Head of caudate nucleus (tissue), 42 donors: ENCODE measurements at regions not wholly inside any gene's neighbourhood (a gene's known extent, or its start where the extent isn't known, plus 50 kb on each side); places are given as distances from the start of the nearest gene placed in this dataset.

Experiments used
- DNase-seq, 42 donors: peaks; one replicate each; pipeline versions ENCODE4 v3.0.0 to v3.0.0-alpha.2; 2020 to 2021; ENCODE audit warnings: mixed read lengths in 7 of 42
- intact Hi-C: fragments of 100-400 bp; cut with DNase I; formaldehyde crosslinking; loops from one replicate; pipeline ENCODE4 v1.15.0; 2022

- DNase-seq, result no peak
- intact Hi-C loops, result no loop called here
These were observed 78.4 kb upstream of the S1PR1 start for GRCh38 chr1:101158424-101158823.

GRCh38 chr1:101154547-101154946 lies 82.3 kb upstream of the S1PR1 start:
- DNase-seq, result no peak
- intact Hi-C loops, result no loop called here

- DNase-seq, result no peak
- intact Hi-C loops, result no loop called here
These were observed 83.1 kb upstream of the S1PR1 start for GRCh38 chr1:101153692-101154091.

- no peak for DNase-seq
- intact Hi-C loops, result no loop called here
These were observed 84.2 kb upstream of the S1PR1 start for GRCh38 chr1:101152633-101153032.

GRCh38 chr1:101151286-101151685 lies 85.5 kb upstream of the S1PR1 start:
- DNase-seq, result no peak
- intact Hi-C loops, result no loop called here

GRCh38 chr1:101150670-101151069 lies 86.1 kb upstream of the S1PR1 start:
- no peak for DNase-seq
- intact Hi-C loops, result no loop called here

- DNase-seq, result no peak
- intact Hi-C loops, result no loop called here
These were observed 86.6 kb upstream of the S1PR1 start for GRCh38 chr1:101150266-101150665.

GRCh38 chr1:101148980-101149379 lies 87.8 kb upstream of the S1PR1 start:
- intact Hi-C loops, result no loop called here
- peak in 18 of 42 donors; percentile 4 to 61 (median 16) for DNase-seq

GRCh38 chr1:101147381-101147780 lies 89.4 kb upstream of the S1PR1 start:
- DNase-seq, result peak in 6 of 42 donors; percentile 6 to 46 (median 12)
- intact Hi-C loops, result no loop called here

- no peak for DNase-seq
- intact Hi-C loops, result no loop called here
These were observed 91.4 kb upstream of the S1PR1 start for GRCh38 chr1:101145449-101145820.

- no peak for DNase-seq
- intact Hi-C loops, result no loop called here
These were observed 92.0 kb upstream of the S1PR1 start for GRCh38 chr1:101144671-101145448.

GRCh38 chr1:101142244-101142643 lies 94.6 kb upstream of the S1PR1 start:
- DNase-seq, result no peak
- intact Hi-C loops, result no loop called here

- intact Hi-C loops, result no loop called here
- no peak for DNase-seq
These were observed 95.4 kb upstream of the S1PR1 start for GRCh38 chr1:101141376-101141775.

- intact Hi-C loops, result loop anchor here (10.0 kb wide), 1 partner anchor 95 kb away; the partner anchor contains the start of gene S1PR1
- no peak for DNase-seq
These were observed 96.7 kb upstream of the S1PR1 start for GRCh38 chr1:101139821-101140718.

- intact Hi-C loops, result loop anchor here (10.0 kb wide), 1 partner anchor 96 kb away; the partner anchor contains the start of gene S1PR1
- no peak for DNase-seq
These were observed 97.7 kb upstream of the S1PR1 start for GRCh38 chr1:101139130-101139529.

GRCh38 chr1:101137144-101138126 lies 99.4 kb upstream of the S1PR1 start:
- intact Hi-C loops, result loop anchor here (10.0 kb wide), 1 partner anchor 97 kb away; the partner anchor contains the start of gene S1PR1
- no peak for DNase-seq

- intact Hi-C loops, result loop anchor here (10.0 kb wide), 1 partner anchor 98 kb away; the partner anchor contains the start of gene S1PR1
- peak in 2 of 42 donors; percentile 4 for DNase-seq
These were observed 100.1 kb upstream of the S1PR1 start for GRCh38 chr1:101136739-101137138.

GRCh38 chr1:101136271-101136670 lies 100.5 kb upstream of the S1PR1 start:
- intact Hi-C loops, result loop anchor here (10.0 kb wide), 1 partner anchor 99 kb away; the partner anchor contains the start of gene S1PR1
- no peak for DNase-seq

GRCh38 chr1:101135526-101135925 lies 101.3 kb upstream of the S1PR1 start:
- no peak for DNase-seq
- intact Hi-C loops, result loop anchor here (10.0 kb wide), 1 partner anchor 99 kb away; the partner anchor contains the start of gene S1PR1
